H9 (cell line): ENCODE measurements at regions not wholly inside any gene's neighbourhood (a gene's known extent, or its start where the extent isn't known, plus 50 kb on each side); places are given as distances from the start of the nearest gene placed in this dataset.

Experiments
- DNase-seq: peaks from one replicate; pipeline ENCODE4 v3.0.0-alpha.2; 2017
- H2AFZ ChIP-seq: one replicate; pipeline ENCODE4 v1.6.1; 2013; ENCODE audit warnings: mild to moderate bottlenecking, low read length, control low read depth, moderate library complexity
- H2AK5ac ChIP-seq: 2 replicates; pipeline ENCODE4 v1.6.1; 2013; ENCODE audit warnings: low read length, control low read depth, mixed read lengths; ENCODE audit not compliant: insufficient read length
- H2BK120ac ChIP-seq: one replicate; pipeline ENCODE4 v1.6.1; 2013; ENCODE audit warnings: low read depth, mild to moderate bottlenecking, low read length, control low read depth, inconsistent platforms; ENCODE audit not compliant: poor library complexity, severe bottlenecking
- H2BK12ac ChIP-seq: 2 replicates; pipeline ENCODE4 v1.6.1; 2013; ENCODE audit warnings: low read length, control low read depth, mixed read lengths, low read depth; ENCODE audit not compliant: insufficient read length
- H2BK15ac ChIP-seq: 2 replicates; pipeline ENCODE4 v1.6.1; 2013; ENCODE audit warnings: low read depth, low read length, control low read depth
- H2BK20ac ChIP-seq: one replicate; pipeline ENCODE4 v1.6.1; 2013; ENCODE audit warnings: low read depth, mild to moderate bottlenecking, low read length, control low read depth, inconsistent platforms; ENCODE audit not compliant: poor library complexity, severe bottlenecking
- H2BK5ac ChIP-seq: 2 replicates; pipeline ENCODE4 v1.6.1; 2013; ENCODE audit warnings: low read length, control low read depth, mixed read lengths; ENCODE audit not compliant: insufficient read length
- H3K14ac ChIP-seq: 2 replicates; pipeline ENCODE4 v1.6.1; 2013; ENCODE audit warnings: low read length, control low read depth; ENCODE audit not compliant: insufficient read depth
- H3K18ac ChIP-seq: 2 replicates; pipeline ENCODE4 v1.6.1; 2013; ENCODE audit warnings: low read depth, mild to moderate bottlenecking, mixed read lengths, low read length, control low read depth; ENCODE audit not compliant: insufficient read length
- H3K23ac ChIP-seq: 2 replicates; pipeline ENCODE4 v1.6.1; 2013; ENCODE audit warnings: low read length, control low read depth, mixed read lengths, low read depth; ENCODE audit not compliant: insufficient read length
- H3K23me2 ChIP-seq: 2 replicates; pipeline ENCODE4 v1.6.1; 2013; ENCODE audit warnings: low read depth, mild to moderate bottlenecking, mixed read lengths, low read length, control low read depth; ENCODE audit not compliant: insufficient read length, poor library complexity, severe bottlenecking
- H3K27ac ChIP-seq: 2 replicates; pipeline ENCODE4 v1.5.1; 2013; ENCODE audit warnings: low read length, control low read depth, mixed read lengths, low read depth; ENCODE audit not compliant: insufficient read length
- H3K27me3 ChIP-seq: 2 replicates; pipeline ENCODE4 v1.6.1; 2013; ENCODE audit warnings: low read length, control low read depth, inconsistent platforms; ENCODE audit not compliant: insufficient read depth
- H3K4ac ChIP-seq: 2 replicates; pipeline ENCODE4 v1.6.1; 2013; ENCODE audit warnings: low read depth, mild to moderate bottlenecking, control low read depth, inconsistent platforms, low read length, moderate library complexity
- H3K4me1 ChIP-seq: 2 replicates; pipeline ENCODE4 v1.6.1; 2013; ENCODE audit warnings: low read length, control low read depth, inconsistent platforms; ENCODE audit not compliant: insufficient read depth
- H3K4me2 ChIP-seq: 2 replicates; pipeline ENCODE4 v1.6.1; 2013; ENCODE audit warnings: low read length, control low read depth, mixed read lengths; ENCODE audit not compliant: insufficient read length, insufficient read depth
- H3K56ac ChIP-seq: 2 replicates; pipeline ENCODE4 v1.6.1; 2013; ENCODE audit warnings: low read depth, mild to moderate bottlenecking, mixed read lengths, low read length, control low read depth; ENCODE audit not compliant: insufficient read length
- H3K79me1 ChIP-seq: 2 replicates; pipeline ENCODE4 v1.6.1; 2013; ENCODE audit warnings: low read depth, mild to moderate bottlenecking, moderate library complexity, low read length, control low read depth, inconsistent platforms; ENCODE audit not compliant: insufficient read depth, poor library complexity, severe bottlenecking
- H3K79me2 ChIP-seq: 2 replicates; pipeline ENCODE4 v1.6.1; 2013; ENCODE audit warnings: low read length, control low read depth, inconsistent platforms; ENCODE audit not compliant: insufficient read depth
- H3K9ac ChIP-seq: 2 replicates; pipeline ENCODE4 v1.6.1; 2013; ENCODE audit warnings: low read length, control low read depth, mixed read lengths; ENCODE audit not compliant: insufficient read length; ENCODE audit errors: extremely low read depth
- H3K9me3 ChIP-seq: one replicate; pipeline ENCODE4 v1.6.1; 2013; ENCODE audit warnings: low read depth, low read length, inconsistent platforms; ENCODE audit not compliant: control insufficient read depth
- H3T11ph ChIP-seq: one replicate; pipeline ENCODE4 v1.6.1; 2013; ENCODE audit warnings: mild to moderate bottlenecking, low read length, control low read depth, inconsistent platforms
- H4K20me1 ChIP-seq: one replicate; pipeline ENCODE4 v1.6.1; 2013; ENCODE audit not compliant: control insufficient read depth, insufficient read length, insufficient read depth
- H4K5ac ChIP-seq: 2 replicates; pipeline ENCODE4 v1.6.1; 2013; ENCODE audit warnings: low read depth, mild to moderate bottlenecking, mixed read lengths, low read length, control low read depth; ENCODE audit not compliant: insufficient read length
- H4K8ac ChIP-seq: replicated peaks from 2 replicates; pipeline ENCODE4 v1.6.1; 2013; ENCODE audit warnings: low read length, control low read depth, mixed read lengths, low read depth; ENCODE audit not compliant: insufficient read length
- H4K91ac ChIP-seq: 2 replicates; pipeline ENCODE4 v1.6.1; 2013; ENCODE audit warnings: low read depth, mild to moderate bottlenecking, moderate library complexity, mixed read lengths, low read length, control low read depth; ENCODE audit not compliant: insufficient read length
- H3K27ac Mint-ChIP-seq, 3 experiments: 2 replicates in 2 of 3; 3 replicates in 1 of 3; pipeline ENCODE4 v1.8.0; 2020 to 2021; ENCODE audit warnings: mixed read lengths in 3 of 3, mild to moderate bottlenecking in 1 of 3, moderate library complexity in 1 of 3
- H3K27me3 Mint-ChIP-seq: 2 replicates; pipeline ENCODE4 v1.8.0; 2021; ENCODE audit warnings: low read depth, mild to moderate bottlenecking, moderate library complexity, mixed read lengths
- H3K36me3 Mint-ChIP-seq, 3 experiments: 2 replicates in 2 of 3; 3 replicates in 1 of 3; pipeline ENCODE4 v1.8.0; 2020 to 2021; ENCODE audit warnings: low read depth in 3 of 3, mixed read lengths in 3 of 3; ENCODE audit not compliant: insufficient read depth in 1 of 3
- H3K4me1 Mint-ChIP-seq, 2 experiments: 2 replicates each; pipeline ENCODE4 v1.8.0; 2020; ENCODE audit warnings: mixed read lengths in 2 of 2
- H3K4me3 Mint-ChIP-seq, 2 experiments: 2 replicates in 1 of 2; 3 replicates in 1 of 2; pipeline ENCODE4 v1.8.0; 2020 to 2021; ENCODE audit warnings: mild to moderate bottlenecking in 2 of 2, mixed read lengths in 2 of 2, moderate library complexity in 1 of 2
- H3K9me3 Mint-ChIP-seq, 2 experiments: 2 replicates in 1 of 2; 3 replicates in 1 of 2; pipeline ENCODE4 v1.8.0; 2020; ENCODE audit warnings: mild to moderate bottlenecking in 2 of 2, mixed read lengths in 2 of 2, moderate library complexity in 1 of 2
- CTCF ChIP-seq: fragments of 200-600 bp; sonication (generic); conservative IDR thresholded peaks from 3 replicates; pipeline ENCODE4 v1.8.0; 2021; ENCODE audit warnings: antibody characterized with exemption, mild to moderate bottlenecking
- WGBS: extraction: QIAGEN DNeasy Blood & Tissue Kit; methylation state at CpG from one replicate; pipeline ENCODE4 v1.1.7; 2013; ENCODE audit warnings: missing lambda C conversion rate, low lambda C conversion rate, mixed read lengths; ENCODE audit not compliant: insufficient read length; ENCODE audit errors: extremely low coverage; 5-methylcytosine and 5-hydroxymethylcytosine counted together

DNA sequence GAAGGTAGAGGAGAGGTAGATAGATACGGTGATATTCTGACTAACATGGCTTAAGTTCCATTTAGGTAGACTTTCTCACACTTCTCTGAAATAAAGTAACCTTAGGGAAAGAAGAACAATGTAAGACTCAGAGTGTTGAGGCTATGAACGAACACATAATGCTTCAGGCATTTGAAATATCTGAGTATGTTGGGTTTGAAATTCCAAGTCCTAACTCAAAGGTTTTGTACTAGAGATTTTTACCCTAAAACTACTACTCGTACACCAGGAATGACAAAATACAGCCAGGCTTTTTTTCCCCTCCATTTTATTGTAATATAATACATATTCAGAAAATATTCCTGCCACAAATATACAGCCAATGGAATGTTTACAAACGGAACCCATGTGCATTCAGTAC, 592.6 kb downstream of the ETS1 start:
- H3K27ac Mint-ChIP-seq: no peak overlapping the region
- H3K4me1 ChIP-seq: no peaks in the 10 kb centered on the region
- no peak overlapping the region for H4K8ac ChIP-seq
- H2BK20ac ChIP-seq: no peak overlapping the region
- H2BK5ac ChIP-seq: no peak overlapping the region
- TF ChIP-seq CTCF: no peak
- no peaks in the 10 kb centered on the region for H3K9me3 ChIP-seq
- H3K36me3 Mint-ChIP-seq: no peaks in the 10 kb centered on the region
- H3K27ac ChIP-seq: no peak overlapping the region
- no peaks in the 10 kb centered on the region for H3K27me3 ChIP-seq
- H3K4ac ChIP-seq: no peak overlapping the region
- no peaks in the 10 kb centered on the region for H3K23me2 ChIP-seq
- H3K18ac ChIP-seq: no peak overlapping the region
- no peaks in the 10 kb centered on the region for H3K4me1 Mint-ChIP-seq
- H3T11ph ChIP-seq: no peak overlapping the region
- no peak overlapping the region for H2BK15ac ChIP-seq
- DNase-seq: no peak
- no peak overlapping the region for H2AK5ac ChIP-seq
- H2AFZ ChIP-seq: no peak overlapping the region
- H4K5ac ChIP-seq: no peak overlapping the region
- H3K79me2 ChIP-seq: no peaks in the 10 kb centered on the region
- no peak overlapping the region for H3K14ac ChIP-seq
- H4K91ac ChIP-seq: no peak overlapping the region
- H3K23ac ChIP-seq: no peak overlapping the region
- no peak overlapping the region for H2BK12ac ChIP-seq
- no peaks in the 10 kb centered on the region for H3K27me3 Mint-ChIP-seq
- no peaks in the 10 kb centered on the region for H3K79me1 ChIP-seq
- H3K4me2 ChIP-seq: no peak overlapping the region
- no peaks in the 10 kb centered on the region for H4K20me1 ChIP-seq
- no peak overlapping the region for H3K56ac ChIP-seq
- H3K9me3 Mint-ChIP-seq: no peaks in the 10 kb centered on the region; a peak in 1 of 5 replicates
- H3K9ac ChIP-seq: no peak overlapping the region
- no peak overlapping the region for H2BK120ac ChIP-seq
- WGBS: no CpG with 5 or more reads among the region's 4 CpGs
- H3K4me3 Mint-ChIP-seq: no peak overlapping the region
